ENCODE measurements at regions not wholly inside any gene's neighbourhood (a gene's known extent, or its start where the extent isn't known, plus 50 kb on each side); places are given as distances from the start of the nearest gene placed in this dataset.

GRCh38 chr2:19207452-19207851, 151.0 kb downstream of the OSR1 start:
- Histone ChIP-seq H3K9me3 (no peaks in the 10 kb centered on the region), H3K4me1 (peaks cover 4% of the 10 kb centered on the region; the same call in 1 of the 2 replicates), H3K27me3 (ENCODE audit: low read depth) (no peaks in the 10 kb centered on the region), H3K36me3 (replicated peaks) (no peaks in the 10 kb centered on the region), H3K4me3 (no peak overlapping the region)
- in situ Hi-C loops (cut with MboI; ENCODE audit: low sequenced_read_pairs), result no loop called here
- DNase-seq (ENCODE audit: low spot score in 2 of 2), result no peak

- Histone ChIP-seq H3K4me3 (no peak overlapping the region), H3K27me3 (ENCODE audit: low read depth) (no peaks in the 10 kb centered on the region), H3K36me3 (replicated peaks) (no peaks in the 10 kb centered on the region), H3K4me1 (peaks cover 4% of the 10 kb centered on the region; the same call in 1 of the 2 replicates), H3K9me3 (no peaks in the 10 kb centered on the region)
- in situ Hi-C loops (cut with MboI; ENCODE audit: low sequenced_read_pairs), result no loop called here
- DNase-seq (ENCODE audit: low spot score in 2 of 2), result no peak
These were observed 152.4 kb downstream of the OSR1 start for GRCh38 chr2:19205983-19206533.

DNA sequence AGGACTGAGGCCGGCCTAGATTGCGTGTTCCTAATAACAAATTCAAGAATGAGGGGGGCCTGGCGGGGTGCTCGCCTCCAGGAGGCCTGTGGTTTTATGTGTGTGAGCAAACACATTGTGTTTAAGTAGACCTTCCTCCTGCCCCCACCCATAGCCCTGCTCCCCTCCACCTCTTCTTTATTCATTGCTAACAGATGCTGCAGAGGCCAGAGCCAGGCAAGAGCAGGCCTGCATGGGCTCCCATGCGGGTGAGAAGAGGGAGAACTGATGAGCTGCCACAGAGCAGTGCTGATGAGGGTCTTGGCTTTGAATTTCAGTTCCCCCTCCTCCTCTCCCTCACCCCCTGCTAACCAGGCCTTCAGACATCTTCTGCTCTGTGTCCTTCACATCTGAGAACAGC, 154.6 kb downstream of the OSR1 start:
- in situ Hi-C loops (cut with MboI; ENCODE audit: low sequenced_read_pairs), result no loop called here

DNA sequence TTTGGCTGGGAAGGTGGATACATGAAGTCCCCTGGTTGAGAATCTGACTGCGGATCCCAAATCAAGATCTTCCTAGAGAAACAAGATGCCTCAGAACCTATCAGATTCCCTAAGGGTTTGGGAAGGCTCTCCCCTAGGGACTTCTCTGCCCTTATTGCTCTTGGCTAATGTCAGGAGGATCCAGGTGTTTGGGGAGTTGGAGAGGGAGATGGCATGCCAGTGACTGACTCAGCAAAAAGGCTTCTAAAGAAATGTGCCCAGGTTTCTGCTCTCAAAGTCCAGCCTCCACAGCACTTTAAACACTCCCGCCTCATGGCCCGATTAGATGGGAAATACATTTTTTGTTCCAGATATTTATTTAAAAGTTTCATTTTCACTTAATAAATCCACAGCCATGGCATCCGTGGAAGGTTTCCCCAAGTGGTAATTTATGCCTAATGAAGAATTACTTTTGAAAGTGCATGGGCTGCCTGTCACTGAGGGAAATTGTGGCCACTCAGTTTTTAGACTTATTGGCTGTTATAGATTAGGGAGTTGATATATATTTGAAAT, 156.4 kb downstream of the OSR1 start:
- Histone ChIP-seq H3K27me3 (ENCODE audit: low read depth) (no peaks in the 10 kb centered on the region), H3K4me3 (no peak overlapping the region), H3K9me3 (no peaks in the 10 kb centered on the region), H3K36me3 (replicated peaks) (no peaks in the 10 kb centered on the region), H3K4me1 (no peaks in the 10 kb centered on the region)
- in situ Hi-C loops (cut with MboI; ENCODE audit: low sequenced_read_pairs), result no loop called here
- DNase-seq (ENCODE audit: low spot score in 2 of 2), result no peak

More for the DNA sequence above, 154.6 kb downstream of the OSR1 start:
- no peak for DNase-seq (ENCODE audit: low spot score in 2 of 2)
- H3K27me3 ChIP-seq (ENCODE audit: low read depth), result no peaks in the 10 kb centered on the region
- peaks cover 2% of the 10 kb centered on the region; the same call in 1 of the 2 replicates for H3K4me1 ChIP-seq
- H3K4me3 ChIP-seq, result no peak overlapping the region
- no peaks in the 10 kb centered on the region for H3K9me3 ChIP-seq
- H3K36me3 ChIP-seq (replicated peaks), result no peaks in the 10 kb centered on the region

DNA sequence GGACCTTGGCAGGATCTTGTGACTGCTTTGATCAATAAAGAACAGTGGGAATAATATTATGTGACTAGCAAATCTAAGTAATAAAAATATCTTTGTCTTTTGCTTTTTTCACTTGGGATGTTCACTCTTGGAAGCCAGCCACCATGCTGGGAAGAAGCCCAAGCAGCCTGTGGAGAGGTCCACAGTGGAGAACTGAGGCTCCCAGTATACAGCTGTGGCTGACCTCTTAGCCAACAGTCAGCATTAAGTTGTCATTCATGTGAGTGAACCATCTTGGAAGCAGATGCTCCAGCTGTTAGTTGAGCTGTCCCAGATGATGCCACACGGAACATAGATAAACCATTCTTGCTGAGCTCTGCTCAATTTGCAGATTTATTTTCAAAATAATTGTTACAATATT, 160.0 kb downstream of the OSR1 start:
- H3K27me3 ChIP-seq (ENCODE audit: low read depth), result no peaks in the 10 kb centered on the region
- in situ Hi-C loops (cut with MboI; ENCODE audit: low sequenced_read_pairs), result no loop called here
- H3K4me3 ChIP-seq, result no peak overlapping the region

GRCh38 chr2:19195661-19196060, 162.8 kb downstream of the OSR1 start:
- Histone ChIP-seq H3K4me3 (no peak overlapping the region), H3K36me3 (replicated peaks) (no peaks in the 10 kb centered on the region), H3K9me3 (no peaks in the 10 kb centered on the region), H3K4me1 (no peaks in the 10 kb centered on the region), H3K27me3 (ENCODE audit: low read depth) (no peaks in the 10 kb centered on the region)
- DNase-seq (ENCODE audit: low spot score in 2 of 2), result no peak
- in situ Hi-C loops (cut with MboI; ENCODE audit: low sequenced_read_pairs), result no loop called here

More for the DNA sequence above, 160.0 kb downstream of the OSR1 start:
- Histone ChIP-seq H3K36me3 (replicated peaks) (no peaks in the 10 kb centered on the region), H3K4me1 (no peaks in the 10 kb centered on the region), H3K9me3 (no peaks in the 10 kb centered on the region)
- DNase-seq (ENCODE audit: low spot score in 2 of 2), result no peak

DNA sequence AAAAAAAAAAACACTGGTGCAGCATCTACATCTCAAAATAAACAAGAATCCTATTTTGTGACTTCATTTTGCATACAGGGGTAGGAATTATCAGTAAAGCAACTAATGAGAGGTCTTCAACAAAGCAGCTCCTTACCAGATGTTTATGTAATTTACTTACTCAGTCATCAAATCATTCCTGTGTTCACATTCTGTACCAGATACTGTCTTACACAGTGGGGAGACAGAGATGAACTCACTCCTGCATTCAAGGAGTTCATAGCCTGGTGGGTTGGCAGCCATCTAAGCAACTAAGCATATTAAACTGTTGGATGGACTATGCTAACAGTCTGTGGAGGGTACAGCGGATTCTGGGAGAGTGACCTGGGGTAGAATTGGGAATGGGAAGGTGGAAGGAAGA, 169.0 kb downstream of the OSR1 start:
- Histone ChIP-seq H3K4me1 (no peaks in the 10 kb centered on the region), H3K9me3 (no peaks in the 10 kb centered on the region), H3K27me3 (ENCODE audit: low read depth) (no peaks in the 10 kb centered on the region), H3K36me3 (replicated peaks) (no peaks in the 10 kb centered on the region), H3K4me3 (no peak overlapping the region)
- in situ Hi-C loops (cut with MboI; ENCODE audit: low sequenced_read_pairs), result no loop called here
- no peak for DNase-seq (ENCODE audit: low spot score in 2 of 2)

DNA sequence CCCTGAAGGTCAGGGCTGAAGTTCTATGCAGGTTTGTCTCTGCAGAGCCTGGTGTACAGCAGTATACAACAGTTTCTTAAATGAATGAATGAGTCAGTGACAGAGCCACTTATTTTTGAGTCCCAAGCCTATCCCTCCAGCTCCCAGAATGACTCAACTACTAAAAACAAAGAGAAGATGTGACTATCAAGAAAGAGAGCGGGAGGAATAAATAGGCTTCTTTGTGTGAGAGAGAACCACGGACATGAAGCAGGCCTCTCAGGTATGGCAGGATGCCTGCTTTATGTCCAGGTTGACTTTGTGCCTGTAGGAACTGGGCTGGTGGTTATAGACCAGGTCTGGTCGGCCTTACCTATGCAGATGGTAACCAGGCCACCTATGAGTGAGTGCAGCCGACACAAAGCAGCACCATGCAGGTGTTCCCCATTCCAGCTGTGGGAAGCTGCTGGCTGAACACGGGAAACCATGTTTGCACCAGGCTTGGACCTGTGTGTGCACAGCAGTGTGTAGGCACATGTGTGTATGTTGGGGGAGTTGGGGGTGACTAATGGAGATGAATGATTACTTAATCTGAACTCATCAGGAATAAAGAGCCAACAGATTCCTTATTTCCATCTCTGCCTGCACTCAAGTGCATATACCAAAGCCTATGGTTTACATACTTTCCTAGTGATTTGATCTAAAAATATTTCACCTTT, 171.0 kb downstream of the OSR1 start:
- in situ Hi-C loops (cut with MboI; ENCODE audit: low sequenced_read_pairs), result no loop called here
- H3K36me3 ChIP-seq (replicated peaks), result no peaks in the 10 kb centered on the region
- DNase-seq (ENCODE audit: low spot score in 2 of 2), result no peak
- no peaks in the 10 kb centered on the region for H3K4me1 ChIP-seq
- no peaks in the 10 kb centered on the region for H3K27me3 ChIP-seq (ENCODE audit: low read depth)
- no peak overlapping the region for H3K4me3 ChIP-seq
- H3K9me3 ChIP-seq, result no peaks in the 10 kb centered on the region

GRCh38 chr2:19185086-19185485, 173.3 kb downstream of the OSR1 start:
- H3K9me3 ChIP-seq, result no peaks in the 10 kb centered on the region
- in situ Hi-C loops (cut with MboI; ENCODE audit: low sequenced_read_pairs), result no loop called here
- no peaks in the 10 kb centered on the region for H3K36me3 ChIP-seq (replicated peaks)
- no peaks in the 10 kb centered on the region for H3K27me3 ChIP-seq (ENCODE audit: low read depth)
- no peaks in the 10 kb centered on the region for H3K4me1 ChIP-seq
- DNase-seq (ENCODE audit: low spot score in 2 of 2), result no peak
- no peak overlapping the region for H3K4me3 ChIP-seq

GRCh38 chr2:19178175-19178574, 180.2 kb downstream of the OSR1 start:
- in situ Hi-C loops (cut with MboI; ENCODE audit: low sequenced_read_pairs), result no loop called here
- no peak for DNase-seq (ENCODE audit: low spot score in 2 of 2)
- no peak overlapping the region for H3K4me3 ChIP-seq
- H3K27me3 ChIP-seq (ENCODE audit: low read depth), result no peaks in the 10 kb centered on the region
- no peaks in the 10 kb centered on the region for H3K9me3 ChIP-seq
- no peaks in the 10 kb centered on the region for H3K36me3 ChIP-seq (replicated peaks)
- no peaks in the 10 kb centered on the region for H3K4me1 ChIP-seq

DNA sequence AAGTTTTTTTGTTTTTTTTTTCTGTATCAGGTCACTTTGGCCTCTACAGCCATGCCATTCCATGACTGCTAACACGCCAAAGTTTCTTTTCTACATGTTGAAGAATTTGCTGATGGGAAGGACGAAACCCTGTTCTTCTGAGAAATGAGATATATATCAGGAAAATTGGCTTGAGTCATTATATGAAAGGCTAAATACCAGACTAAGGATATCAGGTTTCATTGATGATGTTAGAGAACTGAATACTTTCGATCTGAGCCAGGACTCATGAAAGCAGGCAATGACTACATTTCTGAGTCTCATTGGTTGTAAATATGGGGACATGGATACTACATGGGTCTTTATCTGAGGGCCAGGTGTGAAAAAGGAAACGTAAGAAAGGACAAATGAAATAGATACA, 181.4 kb downstream of the OSR1 start:
- no peak for DNase-seq (ENCODE audit: low spot score in 2 of 2)
- Histone ChIP-seq H3K9me3 (no peaks in the 10 kb centered on the region), H3K4me1 (no peaks in the 10 kb centered on the region), H3K36me3 (replicated peaks) (no peaks in the 10 kb centered on the region), H3K4me3 (no peak overlapping the region), H3K27me3 (ENCODE audit: low read depth) (no peaks in the 10 kb centered on the region)
- in situ Hi-C loops (cut with MboI; ENCODE audit: low sequenced_read_pairs), result no loop called here

GRCh38 chr2:19176172-19176852, 182.1 kb downstream of the OSR1 start:
- no peak for DNase-seq (ENCODE audit: low spot score in 2 of 2)
- no peaks in the 10 kb centered on the region for H3K4me1 ChIP-seq
- H3K36me3 ChIP-seq (replicated peaks), result no peaks in the 10 kb centered on the region
- no peak overlapping the region for H3K4me3 ChIP-seq
- in situ Hi-C loops (cut with MboI; ENCODE audit: low sequenced_read_pairs), result no loop called here
- no peaks in the 10 kb centered on the region for H3K27me3 ChIP-seq (ENCODE audit: low read depth)
- no peaks in the 10 kb centered on the region for H3K9me3 ChIP-seq

DNA sequence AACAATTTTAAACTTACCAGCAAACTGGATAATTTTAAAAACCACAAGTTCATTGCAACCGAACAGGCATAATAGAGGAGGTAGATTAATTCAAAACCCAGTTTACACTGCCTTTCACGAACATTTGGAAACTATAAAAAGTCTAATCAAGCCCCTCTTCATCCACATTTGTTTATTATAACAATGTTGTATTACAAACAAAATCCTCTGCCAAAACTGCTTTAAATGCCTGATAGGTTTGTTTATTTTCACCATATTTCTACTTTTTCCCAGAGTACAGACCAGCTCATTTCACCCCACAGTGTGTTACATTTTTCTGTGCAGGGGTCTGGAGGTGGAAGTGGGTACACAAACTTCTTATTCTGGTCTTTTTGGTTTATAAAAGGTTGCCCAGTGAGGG, 184.2 kb downstream of the OSR1 start:
- Histone ChIP-seq H3K9me3 (no peaks in the 10 kb centered on the region), H3K4me1 (no peaks in the 10 kb centered on the region), H3K36me3 (replicated peaks) (no peaks in the 10 kb centered on the region), H3K27me3 (ENCODE audit: low read depth) (no peaks in the 10 kb centered on the region), H3K4me3 (no peak overlapping the region)
- no peak for DNase-seq (ENCODE audit: low spot score in 2 of 2)
- in situ Hi-C loops (cut with MboI; ENCODE audit: low sequenced_read_pairs), result no loop called here

DNA sequence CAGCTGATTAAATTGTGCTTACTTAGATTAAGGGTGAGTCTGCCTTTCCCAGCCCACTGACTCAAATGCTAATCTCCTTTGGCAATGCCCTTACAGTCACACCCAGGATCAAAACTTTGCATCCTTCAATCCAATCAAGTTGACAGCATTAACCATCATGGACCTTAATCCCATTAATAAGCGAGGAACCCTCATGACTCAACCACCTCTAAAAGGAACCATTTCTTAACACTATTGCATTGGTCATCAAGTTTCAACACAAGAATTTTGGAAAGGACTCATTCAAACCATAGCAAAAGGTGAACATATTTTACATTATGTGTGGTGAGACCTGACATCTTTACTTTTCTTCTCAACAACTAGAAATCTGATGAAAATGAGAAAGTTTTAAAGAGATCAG, 187.0 kb downstream of the OSR1 start:
- Histone ChIP-seq H3K4me3 (no peak overlapping the region), H3K9me3 (no peaks in the 10 kb centered on the region), H3K36me3 (replicated peaks) (no peaks in the 10 kb centered on the region), H3K4me1 (no peaks in the 10 kb centered on the region), H3K27me3 (ENCODE audit: low read depth) (no peaks in the 10 kb centered on the region)
- in situ Hi-C loops (cut with MboI; ENCODE audit: low sequenced_read_pairs), result no loop called here
- DNase-seq (ENCODE audit: low spot score in 2 of 2), result no peak

Data from HAP-1 (cell line).